HL-60 (cell line): ENCODE measurements at regions not wholly inside any gene's neighbourhood (a gene's known extent, or its start where the extent isn't known, plus 50 kb on each side); places are given as distances from the start of the nearest gene placed in this dataset.

Source experiments
- DNase-seq, 2 experiments: peaks; one replicate each; pipeline ENCODE4 v3.0.0-alpha.2; 2010 to 2020; ENCODE audit warnings: low read depth in 1 of 2, low spot score in 1 of 2
- H3K27ac ChIP-seq: fragments of 250-450 bp; sonication (Bioruptor Pico); replicated peaks from 2 replicates; pipeline ENCODE4 v1.5.1; 2020; ENCODE audit warnings: mild to moderate bottlenecking, moderate library complexity
- H3K27me3 ChIP-seq: fragments of 250-450 bp; sonication (Bioruptor Pico); 2 replicates; pipeline ENCODE4 v1.5.1; 2021; ENCODE audit warnings: mild to moderate bottlenecking, moderate library complexity; ENCODE audit not compliant: insufficient read depth, poor library complexity, severe bottlenecking
- H3K4me3 ChIP-seq: replicated peaks from 2 replicates; pipeline ENCODE4 v1.5.1; 2011; ENCODE audit warnings: mild to moderate bottlenecking, control low read depth, low read length; ENCODE audit not compliant: insufficient read depth
- CTCF ChIP-seq: IDR thresholded peaks from one replicate; pipeline ENCODE4 v1.5.1; 2011; ENCODE audit warnings: low read length, control low read depth, inconsistent platforms; ENCODE audit not compliant: insufficient read depth
- GABPA ChIP-seq: IDR thresholded peaks from 2 replicates; pipeline ENCODE4 v1.6.1; 2012; ENCODE audit warnings: low read depth
- POLR2AphosphoS5 ChIP-seq: IDR thresholded peaks from 2 replicates; pipeline ENCODE4 v1.6.1; 2012; ENCODE audit warnings: low read depth
- REST ChIP-seq: IDR thresholded peaks from 2 replicates; pipeline ENCODE4 v1.6.1; 2012; ENCODE audit warnings: low read depth; ENCODE audit not compliant: insufficient replicate concordance
- SPI1 ChIP-seq: IDR thresholded peaks from 2 replicates; pipeline ENCODE4 v1.6.1; 2012; ENCODE audit warnings: low read depth, mild to moderate bottlenecking, borderline replicate concordance

GRCh38 chr14:37903343-37904191 lies 304.1 kb upstream of the SSTR1 start:
- Histone ChIP-seq H3K4me3 (no peak overlapping the region), H3K27ac (no peak overlapping the region), H3K27me3 (no peaks in the 10 kb centered on the region)
- TF ChIP-seq CTCF (peak; percentile 14), POLR2AphosphoS5 (no peak), REST (no peak), GABPA (no peak), SPI1 (no peak)
- DNase-seq = peak in 1 of 2 experiments; percentile 8

GRCh38 chr14:37924622-37925021 lies 283.1 kb upstream of the SSTR1 start:
- no peak for DNase-seq
- Histone ChIP-seq H3K4me3 (no peak overlapping the region), H3K27ac (no peak overlapping the region), H3K27me3 (no peaks in the 10 kb centered on the region)
- TF ChIP-seq CTCF (no peak), GABPA (no peak), POLR2AphosphoS5 (no peak), SPI1 (no peak), REST (no peak)

- no peak overlapping the region for H3K27ac ChIP-seq
- no peaks in the 10 kb centered on the region for H3K27me3 ChIP-seq
- DNase-seq = no peak
- no peak overlapping the region for H3K4me3 ChIP-seq
- TF ChIP-seq SPI1 = no peak
- TF ChIP-seq CTCF = no peak
- TF ChIP-seq POLR2AphosphoS5 = no peak
Observed at GRCh38 chr14:37932008-37932407, 275.7 kb upstream of the SSTR1 start.

GRCh38 chr14:37932481-37932880 lies 275.2 kb upstream of the SSTR1 start:
- no peak for DNase-seq

More at GRCh38 chr14:37932481-37932880, 275.2 kb upstream of the SSTR1 start:
- no peak for TF ChIP-seq POLR2AphosphoS5
- no peak for TF ChIP-seq GABPA
- no peak for TF ChIP-seq CTCF
- no peak for TF ChIP-seq REST
- no peak for TF ChIP-seq SPI1
- Histone ChIP-seq H3K27me3 (no peaks in the 10 kb centered on the region), H3K4me3 (no peak overlapping the region), H3K27ac (no peak overlapping the region)
